ENCODE measurements at regions not wholly inside any gene's neighbourhood (a gene's known extent, or its start where the extent isn't known, plus 50 kb on each side); places are given as distances from the start of the nearest gene placed in this dataset.
A peak's percentile ranks its signal among the peaks of the same experiment; 100 is the strongest.
"Not testable (repeated sequence)": the region's sequence is repeated elsewhere in the genome, so short reads cannot be mapped to it uniquely, and the experiment has no call there.

DNA sequence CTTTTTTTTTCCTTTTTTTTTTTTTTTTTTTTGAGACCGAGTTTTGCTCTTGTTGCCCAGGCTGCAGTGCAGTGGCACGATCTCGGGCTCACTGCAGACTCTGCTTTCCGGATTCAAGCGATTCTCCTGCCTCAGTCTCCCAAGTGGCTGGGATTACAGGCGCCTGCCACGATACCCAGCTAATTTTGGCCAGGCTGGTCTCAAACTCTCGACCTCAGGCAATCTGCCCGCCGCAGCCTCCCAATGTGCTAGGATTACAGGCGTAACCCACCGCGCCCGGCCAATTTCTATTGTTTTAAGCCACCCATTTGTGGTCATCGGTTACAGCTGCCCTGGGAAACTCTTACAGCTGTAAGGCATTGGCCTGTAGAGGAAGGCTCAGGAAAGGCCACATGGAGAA is 617.7 kb downstream of the GABRG2 start:
- H3K27ac ChIP-seq: no peak overlapping the region
- TF ChIP-seq, protein P1, sequence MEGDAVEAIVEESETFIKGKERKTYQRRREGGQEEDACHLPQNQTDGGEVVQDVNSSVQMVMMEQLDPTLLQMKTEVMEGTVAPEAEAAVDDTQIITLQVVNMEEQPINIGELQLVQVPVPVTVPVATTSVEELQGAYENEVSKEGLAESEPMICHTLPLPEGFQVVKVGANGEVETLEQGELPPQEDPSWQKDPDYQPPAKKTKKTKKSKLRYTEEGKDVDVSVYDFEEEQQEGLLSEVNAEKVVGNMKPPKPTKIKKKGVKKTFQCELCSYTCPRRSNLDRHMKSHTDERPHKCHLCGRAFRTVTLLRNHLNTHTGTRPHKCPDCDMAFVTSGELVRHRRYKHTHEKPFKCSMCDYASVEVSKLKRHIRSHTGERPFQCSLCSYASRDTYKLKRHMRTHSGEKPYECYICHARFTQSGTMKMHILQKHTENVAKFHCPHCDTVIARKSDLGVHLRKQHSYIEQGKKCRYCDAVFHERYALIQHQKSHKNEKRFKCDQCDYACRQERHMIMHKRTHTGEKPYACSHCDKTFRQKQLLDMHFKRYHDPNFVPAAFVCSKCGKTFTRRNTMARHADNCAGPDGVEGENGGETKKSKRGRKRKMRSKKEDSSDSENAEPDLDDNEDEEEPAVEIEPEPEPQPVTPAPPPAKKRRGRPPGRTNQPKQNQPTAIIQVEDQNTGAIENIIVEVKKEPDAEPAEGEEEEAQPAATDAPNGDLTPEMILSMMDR (conservative IDR thresholded peaks at IDR 0.05): no peak

DNA sequence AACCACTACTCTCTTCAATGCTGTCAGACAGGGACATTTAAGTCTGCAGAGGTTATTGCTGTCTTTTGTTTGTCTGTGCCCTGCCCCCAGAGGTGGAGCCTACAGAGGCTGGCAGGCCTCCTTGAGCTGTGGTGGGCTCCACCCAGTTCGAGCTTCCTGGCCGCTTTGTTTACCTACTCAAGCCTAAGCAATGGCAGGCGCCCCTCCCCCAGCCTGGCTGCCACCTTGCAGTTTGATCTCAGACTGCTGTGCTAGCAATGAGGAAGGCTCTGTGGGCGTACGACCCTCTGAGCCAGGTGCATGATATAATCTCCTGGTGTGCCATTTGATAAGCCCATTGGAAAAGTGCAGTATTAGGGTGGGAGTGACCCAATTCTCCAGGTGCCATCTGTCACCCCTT is 628.7 kb downstream of the GABRG2 start:
- H3K27ac ChIP-seq: not testable (repeated sequence)

DNA sequence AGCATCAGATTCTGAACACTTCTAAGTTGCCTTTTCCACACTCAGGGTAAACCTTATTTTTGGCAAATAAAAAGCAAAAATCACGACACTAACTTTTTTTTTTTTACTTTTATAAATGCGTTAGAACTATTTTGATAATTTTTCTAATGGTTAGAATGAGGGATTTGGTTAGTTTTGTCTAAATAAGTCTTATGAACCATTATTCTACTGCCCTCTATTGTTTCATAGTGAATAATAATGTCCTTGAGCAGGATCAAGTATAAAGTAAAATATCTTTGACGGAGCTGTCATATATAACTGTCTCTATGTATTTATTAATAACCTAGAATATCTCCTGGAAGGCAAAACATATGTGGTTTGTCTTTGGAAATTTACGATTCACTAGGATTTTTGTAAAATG is 631.8 kb downstream of the GABRG2 start:
- TF ChIP-seq, protein P1 (conservative IDR thresholded peaks at IDR 0.05): peak; percentile 54
- H3K27ac ChIP-seq: no peak overlapping the region

DNA sequence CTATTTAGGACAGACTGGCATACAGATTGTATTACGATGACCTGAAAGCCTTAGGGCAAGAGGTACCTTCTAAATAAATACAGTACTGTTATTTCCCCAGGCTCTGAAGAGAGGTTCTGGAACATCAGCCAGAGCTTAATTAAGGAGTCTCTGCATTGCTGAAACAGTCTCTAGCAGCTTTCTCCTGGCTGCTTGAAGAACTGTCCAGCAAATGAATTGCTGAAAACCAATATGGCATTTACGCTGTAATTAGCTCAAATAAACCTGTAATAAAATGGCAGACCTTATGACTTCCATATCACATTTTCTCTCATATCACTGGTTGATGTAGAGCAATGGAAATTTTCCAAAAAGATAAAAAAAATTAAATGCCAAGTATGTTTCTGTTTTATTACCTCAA is 636.3 kb downstream of the GABRG2 start:
- TF ChIP-seq, protein P1 (conservative IDR thresholded peaks at IDR 0.05): no peak
- no peak overlapping the region for H3K27ac ChIP-seq

DNA sequence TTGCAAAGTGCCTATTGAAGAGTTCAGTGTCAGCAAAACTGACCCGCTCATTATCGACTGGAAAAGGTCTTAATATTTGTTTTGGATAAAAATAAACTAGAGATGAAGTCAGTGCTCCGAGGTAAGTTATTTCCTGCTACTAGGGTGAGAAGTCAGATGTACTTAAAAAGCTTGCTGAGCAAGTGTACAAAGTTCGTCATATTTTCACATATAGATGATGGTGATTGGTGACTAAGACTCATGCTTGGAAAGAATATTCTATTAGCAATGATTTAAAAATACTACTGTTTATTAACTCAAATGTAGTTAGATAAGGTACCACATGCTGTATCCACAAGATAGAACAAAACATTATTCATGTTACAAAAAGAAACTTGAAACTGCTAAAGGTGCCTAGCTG is 643.7 kb downstream of the GABRG2 start:
- TF ChIP-seq, protein P1 (conservative IDR thresholded peaks at IDR 0.05): no peak
- H3K27ac ChIP-seq: no peak overlapping the region

DNA sequence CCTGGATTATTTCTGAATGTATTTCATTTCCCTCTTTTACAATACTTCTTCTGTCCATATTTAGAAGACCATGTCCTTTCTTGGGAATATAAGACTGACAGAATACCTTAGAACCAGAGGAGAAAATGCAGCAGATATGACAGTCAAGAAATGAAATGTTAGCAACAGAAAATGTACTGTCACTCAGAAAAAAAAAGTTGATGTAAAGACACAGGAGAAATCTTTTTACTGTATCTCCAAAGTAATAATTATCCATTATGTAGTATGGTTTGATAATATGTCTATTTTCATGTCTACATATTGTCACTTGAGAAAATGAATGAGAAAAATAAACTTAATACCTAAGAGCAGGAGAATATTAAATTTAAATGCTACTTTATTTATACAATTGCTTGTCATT is 652.1 kb downstream of the GABRG2 start:
- TF ChIP-seq, protein P1 (conservative IDR thresholded peaks at IDR 0.05): no peak

DNA sequence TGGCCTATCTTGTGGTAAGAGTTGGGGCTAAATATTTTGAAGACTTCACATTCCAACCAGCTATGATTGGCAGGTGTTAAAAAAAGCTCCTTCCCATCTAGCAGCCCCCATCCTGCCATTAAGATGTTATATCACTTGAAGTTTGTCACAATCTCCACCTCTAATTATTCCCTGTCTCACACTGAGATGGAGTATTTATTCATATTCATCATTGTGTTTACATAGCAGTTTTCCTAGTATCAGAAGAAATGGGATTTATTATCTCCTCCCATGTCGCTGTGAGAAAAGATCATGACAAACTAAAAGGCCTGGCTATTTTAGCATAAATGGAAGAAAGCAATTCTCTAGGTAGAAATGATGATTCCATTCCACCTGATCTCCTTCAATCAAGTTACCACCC is 653.6 kb downstream of the GABRG2 start:
- TF ChIP-seq, protein P1 (conservative IDR thresholded peaks at IDR 0.05): no peak
- no peak overlapping the region for H3K27ac ChIP-seq

More for the DNA sequence above, 652.1 kb downstream of the GABRG2 start:
- no peak overlapping the region for H3K27ac ChIP-seq

DNA sequence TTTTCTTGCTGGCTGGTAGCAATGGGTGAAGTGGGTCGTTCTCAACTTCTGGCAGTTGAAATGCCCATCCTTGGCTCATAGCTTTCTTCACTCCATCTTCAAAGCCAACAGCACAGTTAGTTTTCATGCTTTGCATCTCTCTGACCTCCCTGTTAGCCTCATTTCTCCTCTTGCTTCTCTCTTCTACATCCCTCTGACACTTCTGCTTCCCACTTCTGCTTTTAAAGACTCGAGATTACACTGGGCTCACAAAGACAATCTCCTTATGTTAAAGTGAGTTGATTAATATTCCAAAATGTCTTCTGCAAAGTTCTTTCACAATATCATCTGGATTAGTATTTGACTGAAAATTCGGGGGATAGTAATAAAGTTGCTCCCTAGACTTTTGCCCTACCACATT is 684.8 kb upstream of the CCNG1 start:
- TF ChIP-seq, protein P1 (conservative IDR thresholded peaks at IDR 0.05): no peak
- H3K27ac ChIP-seq: no peak overlapping the region

Measured in VCaP (cell line).